ENCODE measurements at regions not wholly inside any gene's neighbourhood (a gene's known extent, or its start where the extent isn't known, plus 50 kb on each side); places are given as distances from the start of the nearest gene placed in this dataset.

GRCh38 chr2:172249986-172250385 is 147.3 kb upstream of the DLX2 start:
- CTCF ChIA-PET: no interaction called here
- Histone ChIP-seq H3K4me3 (ENCODE audit: low read depth, low read length, poor library complexity, severe bottlenecking) (no peak overlapping the region), H3K4me1 (ENCODE audit: insufficient read depth, low read length, poor library complexity, severe bottlenecking) (peaks cover 10% of the 10 kb centered on the region), H3K27ac (ENCODE audit: low read depth, low read length, poor library complexity, severe bottlenecking) (no peak overlapping the region), H3K27me3 (replicated peaks; ENCODE audit: insufficient read depth, low read depth, low read length, poor library complexity) (no peaks in the 10 kb centered on the region), H3K9me3 (ENCODE audit: low read depth, low read length, poor library complexity, severe bottlenecking) (no peaks in the 10 kb centered on the region), H3K36me3 (ENCODE audit: insufficient read depth, low read length, poor library complexity, severe bottlenecking) (no peaks in the 10 kb centered on the region)
- intact Hi-C loops (cut with micrococcal nuclease; ENCODE audit: unreplicated experiment): no loop called here
- POLR2A ChIA-PET (ENCODE audit: low non-redundant PET): no interaction called here
- TF ChIP-seq EZH2 (IDR thresholded peaks at IDR 0.05; ENCODE audit: borderline replicate concordance, low read depth, low read length, poor library complexity, severe bottlenecking) (no peak), CTCF (conservative IDR thresholded peaks at IDR 0.05; ENCODE audit: low read depth, low read length) (no peak)
- DNase-seq (ENCODE audit: low spot score): no peak
- no TSS peak for BruUV-seq (replicated peaks)

- DNase-seq (ENCODE audit: low spot score): no peak
- TF ChIP-seq EZH2 (IDR thresholded peaks at IDR 0.05; ENCODE audit: borderline replicate concordance, low read depth, low read length, poor library complexity, severe bottlenecking) (no peak), CTCF (conservative IDR thresholded peaks at IDR 0.05; ENCODE audit: low read depth, low read length) (no peak)
- CTCF ChIA-PET: no interaction called here
- POLR2A ChIA-PET (ENCODE audit: low non-redundant PET): no interaction called here
- intact Hi-C loops (cut with micrococcal nuclease; ENCODE audit: unreplicated experiment): no loop called here
- Histone ChIP-seq H3K36me3 (ENCODE audit: insufficient read depth, low read length, poor library complexity, severe bottlenecking) (no peaks in the 10 kb centered on the region), H3K27ac (ENCODE audit: low read depth, low read length, poor library complexity, severe bottlenecking) (no peak overlapping the region), H3K27me3 (replicated peaks; ENCODE audit: insufficient read depth, low read depth, low read length, poor library complexity) (no peaks in the 10 kb centered on the region), H3K4me3 (ENCODE audit: low read depth, low read length, poor library complexity, severe bottlenecking) (no peak overlapping the region), H3K9me3 (ENCODE audit: low read depth, low read length, poor library complexity, severe bottlenecking) (no peaks in the 10 kb centered on the region), H3K4me1 (ENCODE audit: insufficient read depth, low read length, poor library complexity, severe bottlenecking) (peaks cover 10% of the 10 kb centered on the region)
- BruUV-seq (replicated peaks): no TSS peak
These were observed 148.5 kb upstream of the DLX2 start for GRCh38 chr2:172251231-172251630.

- H3K27ac ChIP-seq (ENCODE audit: low read depth, low read length, poor library complexity, severe bottlenecking): no peak overlapping the region
- no peaks in the 10 kb centered on the region for H3K9me3 ChIP-seq (ENCODE audit: low read depth, low read length, poor library complexity, severe bottlenecking)
- POLR2A ChIA-PET (ENCODE audit: low non-redundant PET): no interaction called here
- CTCF ChIA-PET: no interaction called here
- no peak for DNase-seq (ENCODE audit: low spot score)
- TF ChIP-seq EZH2 (IDR thresholded peaks at IDR 0.05; ENCODE audit: borderline replicate concordance, low read depth, low read length, poor library complexity, severe bottlenecking): no peak
- no peak for TF ChIP-seq CTCF (conservative IDR thresholded peaks at IDR 0.05; ENCODE audit: low read depth, low read length)
- no peaks in the 10 kb centered on the region for H3K36me3 ChIP-seq (ENCODE audit: insufficient read depth, low read length, poor library complexity, severe bottlenecking)
- H3K4me1 ChIP-seq (ENCODE audit: insufficient read depth, low read length, poor library complexity, severe bottlenecking): peaks cover 17% of the 10 kb centered on the region
- no peak overlapping the region for H3K4me3 ChIP-seq (ENCODE audit: low read depth, low read length, poor library complexity, severe bottlenecking)
- BruUV-seq (replicated peaks): no TSS peak
- H3K27me3 ChIP-seq (replicated peaks; ENCODE audit: insufficient read depth, low read depth, low read length, poor library complexity): no peaks in the 10 kb centered on the region
- intact Hi-C loops (cut with micrococcal nuclease; ENCODE audit: unreplicated experiment): no loop called here
These were observed 149.5 kb upstream of the DLX2 start for GRCh38 chr2:172252154-172252553.
